HS-5 (cell line): ENCODE measurements at regions not wholly inside any gene's neighbourhood (a gene's known extent, or its start where the extent isn't known, plus 50 kb on each side); places are given as distances from the start of the nearest gene placed in this dataset.

Experiments used
- DNase-seq: peaks from one replicate; pipeline ENCODE4 v3.0.0-alpha.2; 2012; ENCODE audit warnings: low read depth

- DNase-seq = no peak
Observed at GRCh38 chr9:86445671-86446070, 91.5 kb upstream of the TUT7 start.

- no peak for DNase-seq
Observed at GRCh38 chr9:86443992-86444391, 89.8 kb upstream of the TUT7 start.

GRCh38 chr9:86434039-86434726 is 80.0 kb upstream of the TUT7 start:
- DNase-seq = peak; percentile 41

GRCh38 chr9:86424251-86424891 is 70.2 kb upstream of the TUT7 start:
- no peak for DNase-seq

- DNase-seq = no peak
Observed at GRCh38 chr9:86413971-86414880, 60.0 kb upstream of the TUT7 start.

- no peak for DNase-seq
Observed at GRCh38 chr9:86410281-86410680, 56.1 kb upstream of the TUT7 start.

GRCh38 chr9:86408121-86408520 is 53.9 kb upstream of the TUT7 start:
- DNase-seq = no peak

GRCh38 chr9:86407022-86407421 is 52.8 kb upstream of the TUT7 start:
- no peak for DNase-seq

- peak; percentile 54 for DNase-seq
Observed at GRCh38 chr9:86406366-86406765, 52.2 kb upstream of the TUT7 start.

GRCh38 chr9:86405926-86406325 is 51.7 kb upstream of the TUT7 start:
- peak; percentile 71 for DNase-seq

GRCh38 chr9:86405086-86405491 is 50.9 kb upstream of the TUT7 start:
- no peak for DNase-seq
